Fibroblast of lung (primary cell): ENCODE measurements at regions not wholly inside any gene's neighbourhood (a gene's known extent, or its start where the extent isn't known, plus 50 kb on each side); places are given as distances from the start of the nearest gene placed in this dataset.
"Not testable (repeated sequence)": the region's sequence is repeated elsewhere in the genome, so short reads cannot be mapped to it uniquely, and the experiment has no call there.

Source experiments
- DNase-seq, 2 donors: peaks; one replicate each; pipeline versions ENCODE4 v3.0.0 to v3.0.0-alpha.2; 2010; ENCODE audit warnings: low read depth in 2 of 2
- H2AFZ ChIP-seq: 2 replicates; pipeline ENCODE4 v1.5.1; 2012; ENCODE audit warnings: low read length, control low read depth, inconsistent platforms
- H3K27ac ChIP-seq: 2 replicates; pipeline ENCODE4 v1.5.1; 2011; ENCODE audit warnings: low read length, control low read depth; ENCODE audit not compliant: insufficient read depth
- H3K27me3 ChIP-seq: 2 replicates; pipeline ENCODE4 v1.5.1; 2011; ENCODE audit warnings: mild to moderate bottlenecking, low read length; ENCODE audit not compliant: control insufficient read depth, insufficient read depth
- H3K36me3 ChIP-seq: 2 replicates; pipeline ENCODE4 v1.5.1; 2011; ENCODE audit warnings: low read length; ENCODE audit not compliant: control insufficient read depth, insufficient read depth
- H3K4me1 ChIP-seq: 2 replicates; pipeline ENCODE4 v1.5.1; 2011; ENCODE audit warnings: low read length; ENCODE audit not compliant: control insufficient read depth, insufficient read depth; ENCODE audit errors: extremely low read depth
- H3K4me2 ChIP-seq: 2 replicates; pipeline ENCODE4 v1.5.1; 2011; ENCODE audit warnings: low read length, control low read depth; ENCODE audit not compliant: insufficient read depth; ENCODE audit errors: extremely low read depth
- H3K4me3 ChIP-seq, 4 experiments: fragments of 200-600 bp in 1 of 4; sonication (generic) in 1 of 4; replicated peaks in 1 of 4; 2 replicates each; pipeline ENCODE4 v1.5.1; 2011 to 2016; ENCODE audit warnings: low read length in 4 of 4, low read depth in 3 of 4, mild to moderate bottlenecking in 3 of 4, control low read depth in 2 of 4, inconsistent platforms in 1 of 4, mixed read lengths in 1 of 4; ENCODE audit not compliant: insufficient read depth in 1 of 4; ENCODE audit errors: control extremely low read depth in 1 of 4
- H3K79me2 ChIP-seq: 2 replicates; pipeline ENCODE4 v1.5.1; 2012; ENCODE audit warnings: mild to moderate bottlenecking, low read length, inconsistent platforms; ENCODE audit not compliant: control insufficient read depth, insufficient read depth
- H3K9ac ChIP-seq: 2 replicates; pipeline ENCODE4 v1.5.1; 2011; ENCODE audit warnings: mild to moderate bottlenecking, low read length, control low read depth; ENCODE audit not compliant: insufficient read depth
- H3K9me3 ChIP-seq: 2 replicates; pipeline ENCODE4 v1.5.1; 2012; ENCODE audit warnings: low read depth, low read length; ENCODE audit not compliant: control insufficient read depth, insufficient read depth
- H4K20me1 ChIP-seq: 2 replicates; pipeline ENCODE4 v1.5.1; 2011; ENCODE audit warnings: low read length; ENCODE audit not compliant: control insufficient read depth, insufficient read depth; ENCODE audit errors: extremely low read depth
- CTCF ChIP-seq, 2 donors: IDR thresholded peaks in 1 of 2; conservative IDR thresholded peaks in 1 of 2; 1 replicate in 1 of 2; 2 replicates in 1 of 2; pipeline ENCODE4 v1.5.1; 2011 to 2012; ENCODE audit warnings: low read length in 2 of 2, control low read depth in 1 of 2, inconsistent platforms in 1 of 2, low read depth in 1 of 2, mild to moderate bottlenecking in 1 of 2
- EZH2 ChIP-seq: IDR thresholded peaks from 2 replicates; pipeline ENCODE4 v1.5.1; 2012; ENCODE audit warnings: low read length, control low read depth, mild to moderate bottlenecking; ENCODE audit errors: missing control alignments

GRCh38 chr7:42545049-42545724, 308.2 kb upstream of the GLI3 start:
- H2AFZ ChIP-seq: no peak overlapping the region
- TF ChIP-seq EZH2 (no peak), CTCF (conservative IDR thresholded peaks at IDR 0.05 in 1 of 2, IDR thresholded peaks at IDR 0.05 in 1 of 2; ENCODE audit: low read depth in 1 of 2, low read length in 2 of 2) (no peak)

GRCh38 chr7:42543953-42544352, 306.9 kb upstream of the GLI3 start:
- H2AFZ ChIP-seq: no peak overlapping the region
- H3K9ac ChIP-seq: no peak overlapping the region
- H3K4me2 ChIP-seq: no peak overlapping the region
- H3K9me3 ChIP-seq: no peaks in the 10 kb centered on the region
- no peaks in the 10 kb centered on the region for H4K20me1 ChIP-seq
- no peaks in the 10 kb centered on the region for H3K27me3 ChIP-seq
- TF ChIP-seq CTCF (conservative IDR thresholded peaks at IDR 0.05 in 1 of 2, IDR thresholded peaks at IDR 0.05 in 1 of 2; ENCODE audit: low read depth in 1 of 2, low read length in 2 of 2) (no peak), EZH2 (no peak)
- DNase-seq: no peak
- H3K79me2 ChIP-seq: no peaks in the 10 kb centered on the region
- no peak overlapping the region for H3K4me3 ChIP-seq
- H3K36me3 ChIP-seq: no peaks in the 10 kb centered on the region
- H3K4me1 ChIP-seq: no peaks in the 10 kb centered on the region
- H3K27ac ChIP-seq: no peak overlapping the region

More at GRCh38 chr7:42545049-42545724, 308.2 kb upstream of the GLI3 start:
- no peak overlapping the region for H3K4me3 ChIP-seq
- no peaks in the 10 kb centered on the region for H4K20me1 ChIP-seq
- no peaks in the 10 kb centered on the region for H3K4me1 ChIP-seq
- DNase-seq: peak in 1 of 2 donors; percentile 6
- no peaks in the 10 kb centered on the region for H3K79me2 ChIP-seq
- H3K27ac ChIP-seq: no peak overlapping the region
- no peaks in the 10 kb centered on the region for H3K27me3 ChIP-seq
- no peaks in the 10 kb centered on the region for H3K36me3 ChIP-seq
- no peak overlapping the region for H3K4me2 ChIP-seq
- no peaks in the 10 kb centered on the region for H3K9me3 ChIP-seq
- H3K9ac ChIP-seq: no peak overlapping the region

- H4K20me1 ChIP-seq, DNase-seq: not testable (repeated sequence)
Measured at GRCh38 chr7:42542446-42542845, 305.4 kb upstream of the GLI3 start.

More at GRCh38 chr7:42542446-42542845, 305.4 kb upstream of the GLI3 start:
- not testable (repeated sequence) for H3K4me2 ChIP-seq, H3K9ac ChIP-seq, H3K4me3 ChIP-seq, H3K4me1 ChIP-seq, H2AFZ ChIP-seq, H3K27ac ChIP-seq, H3K36me3 ChIP-seq, H3K79me2 ChIP-seq, H3K9me3 ChIP-seq, H3K27me3 ChIP-seq
